ENCODE measurements at regions not wholly inside any gene's neighbourhood (a gene's known extent, or its start where the extent isn't known, plus 50 kb on each side); places are given as distances from the start of the nearest gene placed in this dataset.

DNA sequence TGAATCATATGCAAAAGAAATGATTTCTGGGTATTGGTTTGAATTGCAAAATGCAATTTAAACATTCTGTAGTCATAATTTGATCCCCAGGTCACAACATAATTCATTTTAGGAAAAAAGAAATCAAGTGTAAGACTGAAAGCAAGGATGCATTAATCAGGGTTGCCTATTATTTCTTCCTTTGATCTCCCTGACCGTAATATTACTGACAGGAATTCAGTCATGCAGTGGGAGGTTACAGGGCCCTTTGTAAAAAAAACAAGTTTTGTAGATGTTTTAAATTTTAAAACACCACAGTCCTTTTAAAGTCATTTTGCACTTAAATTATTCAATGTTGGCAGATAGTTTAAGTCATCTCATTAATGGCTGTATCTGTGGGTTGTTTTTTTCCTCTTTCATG, 263.0 kb upstream of the NCAM2 start:
- no peak overlapping the region for H3K27ac ChIP-seq
- no peaks in the 10 kb centered on the region for H3K9me3 ChIP-seq
- no peak overlapping the region for H3K4me3 ChIP-seq
- in situ Hi-C loops (cut with MboI; ENCODE audit: low pct_ligation_motif_present in 1 of 4, low pct_unique_long_range_greater_than_20kb in 1 of 4, low sequenced_read_pairs in 3 of 4) (no loop called here), intact Hi-C loops (cut with DNase I; ENCODE audit: low total_unique reads) (no loop called here)
- 79% methylated on average over 1 of the region's 1 CpG for WGBS, 2 donors (ENCODE audit: low coverage in 1 of 2)
- H3K36me3 ChIP-seq = no peaks in the 10 kb centered on the region
- no peak for TF ChIP-seq POLR2A (IDR thresholded peaks at IDR 0.05)
- TF ChIP-seq POLR2AphosphoS5 (IDR thresholded peaks at IDR 0.05) = no peak
- TF ChIP-seq EP300 (IDR thresholded peaks at IDR 0.05; ENCODE audit: low read depth) = no peak
- TF ChIP-seq, protein P1, sequence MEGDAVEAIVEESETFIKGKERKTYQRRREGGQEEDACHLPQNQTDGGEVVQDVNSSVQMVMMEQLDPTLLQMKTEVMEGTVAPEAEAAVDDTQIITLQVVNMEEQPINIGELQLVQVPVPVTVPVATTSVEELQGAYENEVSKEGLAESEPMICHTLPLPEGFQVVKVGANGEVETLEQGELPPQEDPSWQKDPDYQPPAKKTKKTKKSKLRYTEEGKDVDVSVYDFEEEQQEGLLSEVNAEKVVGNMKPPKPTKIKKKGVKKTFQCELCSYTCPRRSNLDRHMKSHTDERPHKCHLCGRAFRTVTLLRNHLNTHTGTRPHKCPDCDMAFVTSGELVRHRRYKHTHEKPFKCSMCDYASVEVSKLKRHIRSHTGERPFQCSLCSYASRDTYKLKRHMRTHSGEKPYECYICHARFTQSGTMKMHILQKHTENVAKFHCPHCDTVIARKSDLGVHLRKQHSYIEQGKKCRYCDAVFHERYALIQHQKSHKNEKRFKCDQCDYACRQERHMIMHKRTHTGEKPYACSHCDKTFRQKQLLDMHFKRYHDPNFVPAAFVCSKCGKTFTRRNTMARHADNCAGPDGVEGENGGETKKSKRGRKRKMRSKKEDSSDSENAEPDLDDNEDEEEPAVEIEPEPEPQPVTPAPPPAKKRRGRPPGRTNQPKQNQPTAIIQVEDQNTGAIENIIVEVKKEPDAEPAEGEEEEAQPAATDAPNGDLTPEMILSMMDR (IDR thresholded peaks at IDR 0.05) = no peak
- no peaks in the 10 kb centered on the region for H3K27me3 ChIP-seq
- DNase-seq = no peak
- no peaks in the 10 kb centered on the region for H3K4me1 ChIP-seq

DNA sequence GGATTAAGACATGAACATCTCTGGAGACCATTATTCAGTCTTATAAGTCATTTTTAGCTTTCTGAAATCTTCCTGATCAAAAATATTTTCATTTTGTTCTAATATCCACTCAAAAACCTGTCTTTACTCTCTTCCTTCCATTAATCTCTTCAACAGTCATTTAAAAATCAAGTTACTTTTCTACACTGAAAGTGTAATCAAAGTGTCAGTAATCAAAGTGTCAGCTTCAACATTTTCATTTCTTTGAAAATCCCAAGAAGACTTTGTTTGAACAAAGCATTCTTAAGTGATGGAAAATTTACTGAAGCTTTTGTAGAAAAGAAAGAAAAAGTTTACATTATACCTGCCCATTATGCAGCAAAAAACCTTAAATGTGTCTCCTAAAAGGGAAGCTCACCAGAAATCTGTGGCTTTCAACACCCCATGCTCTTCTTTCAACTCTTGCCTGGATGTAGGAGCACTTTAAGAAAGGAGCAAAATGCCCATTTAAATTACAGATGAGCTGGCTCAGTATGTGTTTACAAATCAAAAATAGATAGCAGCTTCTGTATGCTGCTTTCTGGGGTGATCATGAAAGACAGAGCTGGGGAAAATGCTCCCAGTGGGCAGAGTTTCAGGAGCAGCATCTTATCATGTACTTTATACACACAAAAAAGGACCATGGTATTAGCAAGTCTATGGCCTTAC, 260.8 kb upstream of the NCAM2 start:
- no peaks in the 10 kb centered on the region for H3K9me3 ChIP-seq
- TF ChIP-seq POLR2AphosphoS5 (IDR thresholded peaks at IDR 0.05) = no peak
- no peak for TF ChIP-seq POLR2A (IDR thresholded peaks at IDR 0.05)
- TF ChIP-seq, protein P1 (IDR thresholded peaks at IDR 0.05) = no peak
- TF ChIP-seq EP300 (IDR thresholded peaks at IDR 0.05; ENCODE audit: low read depth) = no peak
- no peaks in the 10 kb centered on the region for H3K27me3 ChIP-seq
- no peak overlapping the region for H3K27ac ChIP-seq
- DNase-seq = no peak
- no peaks in the 10 kb centered on the region for H3K4me1 ChIP-seq
- H3K36me3 ChIP-seq = no peaks in the 10 kb centered on the region
- no peak overlapping the region for H3K4me3 ChIP-seq
- in situ Hi-C loops (cut with MboI; ENCODE audit: low pct_ligation_motif_present in 1 of 4, low pct_unique_long_range_greater_than_20kb in 1 of 4, low sequenced_read_pairs in 3 of 4) (no loop called here), intact Hi-C loops (cut with DNase I; ENCODE audit: low total_unique reads) (no loop called here)

- WGBS, 2 donors (ENCODE audit: low coverage in 1 of 2) = 83 to 87% methylated on average over 3 to 5 of the region's 5 CpGs
- H3K4me1 ChIP-seq = no peaks in the 10 kb centered on the region
- no peak overlapping the region for H3K4me3 ChIP-seq
- no peak for DNase-seq
- no peaks in the 10 kb centered on the region for H3K9me3 ChIP-seq
- H3K36me3 ChIP-seq = no peaks in the 10 kb centered on the region
- TF ChIP-seq POLR2AphosphoS5 (IDR thresholded peaks at IDR 0.05) (no peak), EP300 (IDR thresholded peaks at IDR 0.05; ENCODE audit: low read depth) (no peak), POLR2A (IDR thresholded peaks at IDR 0.05) (no peak)
- TF ChIP-seq, protein P1 (IDR thresholded peaks at IDR 0.05) = no peak
- intact Hi-C loops (cut with DNase I; ENCODE audit: low total_unique reads) = no loop called here
- no peaks in the 10 kb centered on the region for H3K27me3 ChIP-seq
- no peak overlapping the region for H3K27ac ChIP-seq
- in situ Hi-C loops (cut with MboI; ENCODE audit: low pct_ligation_motif_present in 1 of 4, low pct_unique_long_range_greater_than_20kb in 1 of 4, low sequenced_read_pairs in 3 of 4) = no loop called here
Measured at GRCh38 chr21:20739421-20739820, 258.8 kb upstream of the NCAM2 start.

- Histone ChIP-seq H3K4me3 (no peak overlapping the region), H3K27ac (no peak overlapping the region), H3K27me3 (no peaks in the 10 kb centered on the region), H3K9me3 (no peaks in the 10 kb centered on the region), H3K4me1 (no peaks in the 10 kb centered on the region), H3K36me3 (no peaks in the 10 kb centered on the region)
- in situ Hi-C loops (cut with MboI; ENCODE audit: low pct_ligation_motif_present in 1 of 4, low pct_unique_long_range_greater_than_20kb in 1 of 4, low sequenced_read_pairs in 3 of 4) (no loop called here), intact Hi-C loops (cut with DNase I; ENCODE audit: low total_unique reads) (no loop called here)
- 78 to 83% methylated on average over 6 of the region's 6 CpGs for WGBS, 2 donors (ENCODE audit: low coverage in 1 of 2)
- TF ChIP-seq POLR2A (IDR thresholded peaks at IDR 0.05) (no peak), POLR2AphosphoS5 (IDR thresholded peaks at IDR 0.05) (no peak), EP300 (IDR thresholded peaks at IDR 0.05; ENCODE audit: low read depth) (no peak)
- TF ChIP-seq, protein P1 (IDR thresholded peaks at IDR 0.05) = no peak
- no peak for DNase-seq
Measured at GRCh38 chr21:20741445-20741844, 256.8 kb upstream of the NCAM2 start.
